NCI-H2081 (cell line): ENCODE measurements at regions not wholly inside any gene's neighbourhood (a gene's known extent, or its start where the extent isn't known, plus 50 kb on each side); places are given as distances from the start of the nearest gene placed in this dataset.

Source experiments
- DNase-seq, 2 experiments: peaks; one replicate each; lab custom pipeline; 2025; lab: John Stamatoyannopoulos, UW

DNA sequence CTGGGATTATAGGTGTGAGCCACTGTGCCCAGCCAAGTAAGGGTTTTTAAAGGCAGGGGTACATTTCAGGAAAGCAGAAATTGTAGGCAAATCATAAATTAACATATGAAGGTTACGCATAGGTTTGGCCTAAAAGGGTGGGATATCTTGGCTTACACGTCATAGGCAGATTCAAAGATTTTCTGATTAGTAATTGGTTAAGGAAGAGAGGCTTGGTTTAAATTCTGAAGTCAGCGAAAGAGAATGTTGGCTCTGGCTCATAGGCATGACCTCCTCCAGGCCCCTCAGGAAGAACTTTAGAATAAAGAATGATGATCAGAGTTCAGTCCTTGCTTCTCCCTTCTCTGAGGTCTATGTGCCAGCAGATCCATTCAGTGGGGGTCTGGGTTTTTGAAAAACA lies 124.8 kb upstream of the RBBP6 start:
- no peak for DNase-seq

DNA sequence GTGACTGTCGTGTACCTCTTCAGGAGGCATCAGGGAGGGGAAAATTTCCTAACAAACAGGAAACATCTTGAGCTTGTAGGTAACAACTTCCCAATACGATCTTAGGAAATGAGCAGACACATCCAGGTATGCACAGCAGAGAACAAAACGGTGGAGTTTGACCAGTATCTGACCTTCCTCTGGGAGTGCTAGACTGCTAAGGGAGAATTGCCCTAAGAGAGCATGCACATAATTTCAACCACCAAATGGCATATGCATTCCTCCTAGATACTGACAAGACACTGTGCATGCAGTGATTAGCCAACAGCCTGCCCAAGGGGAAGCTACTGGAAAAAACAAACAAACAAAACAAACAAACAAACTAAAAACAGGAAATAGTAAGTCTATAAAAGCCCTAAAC lies 120.6 kb upstream of the RBBP6 start:
- DNase-seq: no peak

DNA sequence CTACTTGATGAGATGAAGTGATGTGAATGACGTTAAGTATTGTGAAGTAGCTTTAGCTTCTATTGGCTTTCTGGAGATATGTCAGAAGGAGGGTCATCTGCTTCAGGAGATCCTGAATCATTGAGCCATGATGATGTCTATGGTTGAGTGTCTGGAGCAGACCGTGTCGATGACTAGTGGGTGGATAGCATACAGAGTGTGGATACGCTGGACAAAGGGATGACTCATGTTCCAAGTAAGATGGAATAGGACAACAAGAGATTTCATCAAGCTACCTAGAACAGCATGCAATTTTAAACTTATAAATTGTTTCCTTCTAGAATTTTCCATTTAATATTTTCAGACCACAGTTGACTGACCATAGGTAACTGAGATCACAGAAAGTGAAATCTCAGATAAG lies 116.1 kb upstream of the RBBP6 start:
- DNase-seq: no peak

DNA sequence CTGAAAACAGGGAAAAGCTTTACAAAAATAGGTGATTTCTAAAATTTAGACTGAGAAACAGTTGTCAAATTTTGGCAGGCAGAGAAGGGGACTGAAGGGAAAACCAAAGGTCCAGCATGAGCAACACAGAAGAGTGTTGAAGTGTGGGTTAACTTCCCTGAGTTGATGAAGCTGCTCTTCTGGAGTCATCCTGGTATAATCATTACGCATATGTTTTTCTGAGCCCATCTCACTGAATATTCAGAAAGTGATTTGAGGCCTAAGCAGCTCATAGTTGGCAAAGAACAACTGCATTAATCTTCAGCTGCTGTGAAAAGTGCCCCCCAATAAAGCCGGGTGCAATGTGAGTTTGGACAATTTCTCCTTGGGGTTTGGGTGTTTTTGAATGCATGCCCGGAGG lies 115.0 kb upstream of the RBBP6 start:
- DNase-seq: no peak

DNA sequence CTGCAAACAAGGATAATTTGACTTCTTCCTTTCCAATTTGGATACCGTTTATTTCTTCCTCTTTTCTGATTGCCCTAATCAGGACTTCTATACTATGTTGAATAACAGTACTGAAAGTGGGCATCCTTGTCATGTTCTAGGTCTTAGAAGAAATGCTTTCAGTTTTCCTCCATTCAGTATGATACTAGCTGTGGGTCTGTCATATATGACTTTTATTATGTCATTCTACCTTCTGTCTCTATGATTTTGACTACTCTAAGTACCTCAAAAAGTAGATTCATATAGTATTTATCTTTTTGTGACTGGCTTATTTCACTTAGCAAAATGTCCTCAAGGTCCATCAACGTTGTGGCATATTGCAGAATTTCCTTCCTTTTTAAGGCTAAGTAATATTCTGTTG lies 111.5 kb upstream of the RBBP6 start:
- DNase-seq: no peak

DNA sequence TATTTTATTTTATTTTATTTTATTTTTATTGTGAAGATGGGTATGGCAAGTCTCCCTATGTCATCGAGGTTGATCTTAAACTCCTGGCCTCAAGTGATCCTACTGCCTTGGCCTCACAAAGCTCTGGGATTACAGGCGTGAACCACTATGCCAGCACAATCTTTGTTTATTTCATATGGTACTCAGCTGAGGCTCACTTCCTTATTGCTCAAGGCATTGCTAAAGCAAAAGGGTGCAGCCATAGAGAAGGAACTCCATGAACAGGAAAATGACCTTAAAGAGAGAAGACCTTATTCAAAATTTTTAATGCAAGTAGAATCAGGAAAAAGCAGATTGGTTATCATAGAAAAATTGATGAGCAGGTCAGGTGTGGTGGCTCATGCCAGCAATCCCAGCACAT lies 110.6 kb upstream of the RBBP6 start:
- no peak for DNase-seq

DNA sequence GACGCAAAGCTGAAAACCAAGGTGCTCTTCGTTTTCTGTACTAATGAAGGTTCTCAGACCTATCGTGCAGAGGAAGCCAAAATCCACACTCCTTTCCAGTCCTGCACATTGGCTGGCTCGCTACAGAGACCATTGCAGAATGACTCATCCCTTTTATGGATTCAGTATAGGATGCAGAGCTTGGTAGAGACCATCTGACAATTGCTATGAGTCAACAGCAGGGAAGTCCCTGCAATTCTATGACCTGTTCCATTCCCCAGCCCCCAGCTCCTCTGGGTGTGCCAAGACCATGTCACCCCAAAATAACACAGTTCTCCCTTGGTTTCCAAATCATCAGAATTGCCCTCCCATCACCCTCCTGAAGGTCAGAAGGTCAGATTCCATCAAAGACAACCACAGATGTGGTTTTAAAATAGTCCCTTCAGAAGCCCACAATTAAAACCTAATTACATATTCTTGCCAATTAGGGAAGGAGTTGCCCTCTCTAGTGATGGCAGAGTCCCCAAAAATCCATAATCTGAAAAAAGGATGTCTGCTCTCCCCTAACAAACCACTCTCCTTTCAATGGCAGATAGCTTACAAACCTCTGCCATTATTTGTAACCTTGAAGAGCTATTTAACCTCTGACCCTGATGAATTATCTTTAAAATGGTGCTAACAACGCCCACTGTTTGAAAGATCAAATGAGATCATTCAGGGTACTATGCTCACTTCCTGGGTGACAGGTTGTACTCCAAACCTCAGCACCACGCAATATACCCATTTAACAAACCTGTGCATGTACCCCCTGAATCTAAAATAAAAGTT lies 108.2 kb upstream of the RBBP6 start:
- DNase-seq: no peak

DNA sequence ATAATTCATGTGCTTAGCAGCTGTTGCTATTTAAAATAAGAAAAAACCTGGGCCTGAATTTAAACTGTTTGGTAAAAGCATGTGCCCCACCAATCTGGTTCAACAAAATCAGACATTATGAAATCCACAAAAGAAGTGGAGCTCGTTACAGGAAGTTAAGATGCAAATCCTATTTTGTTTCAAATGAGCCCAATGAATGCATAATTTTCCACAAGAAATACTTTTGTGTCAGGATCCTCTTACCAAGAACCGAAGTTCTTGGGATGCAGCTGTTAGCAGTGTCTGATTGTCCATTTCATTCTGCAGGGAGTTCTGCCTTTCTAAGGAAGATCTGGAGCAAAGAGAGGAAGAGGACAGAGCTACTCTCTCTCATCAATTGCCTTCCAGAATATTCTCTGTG lies 105.7 kb upstream of the RBBP6 start:
- no peak for DNase-seq

DNA sequence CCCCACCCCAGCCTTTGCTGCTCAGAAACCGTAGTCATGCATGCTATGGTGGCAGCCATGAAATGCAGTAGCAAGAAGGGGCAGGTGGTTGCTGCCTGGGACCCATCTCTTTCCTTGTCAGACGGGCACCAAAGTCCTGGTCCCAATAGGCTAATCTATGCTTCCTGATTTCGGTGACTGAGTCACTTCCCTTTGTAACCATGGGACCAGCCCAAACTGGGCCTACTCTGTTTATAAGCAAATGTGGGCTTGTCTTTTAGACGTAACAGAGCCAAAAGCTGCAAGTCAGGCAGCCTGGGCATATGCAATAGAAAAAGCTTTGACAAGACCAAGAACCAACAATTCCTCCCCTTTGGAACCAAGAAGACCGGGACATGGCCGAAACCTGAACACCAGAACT lies 99.1 kb upstream of the RBBP6 start:
- no peak for DNase-seq

DNA sequence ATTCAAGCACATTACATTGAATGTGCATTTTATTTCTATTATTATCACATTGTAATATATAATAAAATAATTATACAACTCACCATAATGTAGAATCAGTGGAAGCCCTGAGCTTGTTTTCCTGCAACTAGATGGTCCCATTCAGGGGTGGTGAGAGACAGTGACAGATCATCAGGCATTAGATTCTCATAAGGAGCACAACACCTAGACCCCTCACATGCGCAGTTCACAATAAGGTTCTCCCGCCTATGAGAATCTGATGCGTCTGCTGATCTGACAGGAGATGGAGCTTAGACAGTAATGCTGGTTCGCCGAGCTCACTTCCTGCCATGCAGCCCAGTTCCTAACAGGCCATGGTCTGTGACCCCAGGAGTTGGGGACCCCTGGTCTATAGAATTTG lies 96.7 kb upstream of the RBBP6 start:
- no peak for DNase-seq

DNA sequence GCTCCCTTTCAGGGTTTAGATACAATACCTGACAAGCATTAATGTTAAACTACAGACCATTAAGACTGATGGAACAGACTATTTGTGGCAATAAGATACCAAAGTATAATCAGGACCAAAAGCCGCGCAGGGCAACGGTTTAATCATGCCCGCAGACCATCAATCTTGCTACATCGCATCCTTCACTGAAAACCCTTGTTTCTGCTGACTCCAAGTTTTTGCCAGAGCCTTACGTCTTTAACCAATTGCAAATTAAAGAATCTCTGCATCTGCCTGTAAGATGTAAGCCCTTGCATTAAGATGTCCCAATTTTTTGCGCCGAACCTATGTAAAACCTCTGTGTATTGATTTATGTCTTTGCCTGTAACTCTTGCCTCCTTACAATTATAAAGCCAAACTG lies 94.2 kb upstream of the RBBP6 start:
- DNase-seq: no peak

DNA sequence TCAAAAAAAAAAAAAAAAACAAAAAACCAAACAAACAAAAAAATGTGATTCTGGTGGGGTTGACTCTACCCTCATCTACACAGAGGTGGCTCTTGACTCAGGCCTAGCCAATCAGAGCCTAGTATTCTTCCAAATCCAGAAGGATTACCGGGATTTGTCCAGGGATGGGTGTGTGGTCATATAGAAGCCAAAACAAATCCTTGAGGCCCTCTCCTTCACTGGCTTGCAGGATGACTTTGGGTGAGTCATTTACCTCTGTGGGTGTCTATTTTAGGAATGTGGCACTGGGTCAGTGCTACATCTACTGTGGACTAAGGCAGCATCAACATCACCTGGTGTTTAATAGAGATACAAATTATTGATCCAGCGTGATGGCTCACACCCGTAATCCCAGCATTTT lies 93.2 kb upstream of the RBBP6 start:
- no peak for DNase-seq

DNA sequence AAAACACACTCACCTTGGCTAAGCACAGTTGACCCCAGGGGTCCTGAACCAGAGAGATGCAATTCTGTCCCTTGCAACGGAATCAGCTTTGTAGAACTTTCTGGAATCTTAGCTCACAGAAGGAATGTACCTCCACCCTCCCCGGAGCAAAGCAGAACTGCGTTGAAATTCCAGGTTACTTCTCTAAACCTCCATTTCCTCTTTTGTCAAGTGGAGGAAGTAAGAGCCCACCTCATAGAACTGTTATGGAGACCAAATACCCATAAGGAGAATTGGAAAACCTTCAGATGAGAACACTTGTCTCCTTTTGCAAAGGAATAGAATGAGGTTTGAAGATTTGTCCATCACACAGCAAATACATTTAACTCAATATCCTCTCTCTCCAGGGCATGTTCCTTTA lies 86.6 kb upstream of the RBBP6 start:
- no peak for DNase-seq

DNA sequence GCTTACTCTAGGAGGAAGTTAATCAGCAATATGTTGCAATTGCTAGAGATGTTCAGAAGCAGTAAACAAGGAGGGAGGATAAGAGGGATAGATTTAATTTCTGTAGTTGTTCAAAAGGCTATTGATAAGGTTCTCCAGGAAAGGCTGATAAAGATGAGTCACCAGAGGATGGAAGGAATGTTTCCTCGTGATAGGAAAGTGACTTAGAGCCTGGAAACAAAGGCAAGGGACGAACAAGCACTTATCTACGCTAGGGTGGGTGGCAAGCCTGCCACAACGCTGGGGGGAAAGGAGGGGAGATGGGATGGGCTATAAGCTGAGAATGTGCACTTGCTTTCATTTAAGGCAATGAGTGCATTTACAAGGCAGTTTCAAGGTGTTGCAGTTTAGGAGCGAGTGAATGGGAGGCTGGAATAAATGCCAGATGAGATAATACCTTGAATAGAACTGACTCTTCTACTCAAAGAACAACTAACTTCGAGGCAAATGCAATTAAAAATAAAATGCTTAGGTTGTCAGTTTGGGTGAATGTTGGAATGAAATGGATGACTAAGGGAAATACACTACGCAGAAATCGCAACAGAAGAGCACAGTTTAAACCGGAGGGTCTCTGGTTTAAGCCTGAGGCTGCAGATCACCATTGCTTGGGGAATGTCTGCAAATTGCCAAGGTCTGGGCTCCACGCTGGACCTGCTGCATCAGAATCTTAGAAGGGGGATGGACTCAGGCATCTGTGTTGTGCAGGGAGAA lies 76.0 kb upstream of the RBBP6 start:
- no peak for DNase-seq

DNA sequence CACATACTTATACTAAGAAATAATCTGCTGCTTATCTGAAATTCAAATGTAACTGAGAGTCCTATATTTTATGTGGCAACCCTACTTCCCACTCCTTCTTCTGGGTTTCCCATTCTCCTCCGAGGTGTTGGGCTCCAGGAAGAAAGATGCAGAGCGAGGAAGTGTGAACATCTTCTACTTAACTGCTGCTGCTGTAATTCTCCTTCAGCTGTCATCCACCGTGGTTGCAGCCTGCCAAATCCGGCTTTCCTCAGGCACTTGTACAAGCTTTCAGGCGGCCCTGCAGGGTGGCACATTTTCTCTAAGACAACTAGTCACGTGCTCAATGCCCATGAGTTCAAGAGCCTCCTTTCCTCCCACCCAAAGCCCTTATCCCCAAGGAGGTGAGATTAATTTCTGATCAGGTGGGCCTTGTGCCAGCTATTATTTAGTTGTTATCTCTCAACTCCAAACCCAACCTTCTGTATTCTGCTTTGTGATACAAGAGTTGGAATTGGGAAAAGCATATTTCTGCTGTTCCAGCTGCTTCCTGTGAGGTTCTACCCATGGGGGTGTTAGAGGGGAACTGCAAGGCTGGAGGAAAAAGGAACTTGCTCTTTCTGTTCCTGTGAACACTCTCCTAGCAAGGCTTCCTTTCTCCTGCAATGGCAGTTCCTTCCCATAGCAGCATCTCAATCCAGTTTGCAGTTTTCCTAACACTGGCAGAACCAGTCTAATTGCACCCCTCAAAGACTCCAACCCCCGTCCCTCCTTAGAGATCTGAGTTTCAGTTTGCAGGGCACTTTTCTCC lies 67.6 kb upstream of the RBBP6 start:
- no peak for DNase-seq

DNA sequence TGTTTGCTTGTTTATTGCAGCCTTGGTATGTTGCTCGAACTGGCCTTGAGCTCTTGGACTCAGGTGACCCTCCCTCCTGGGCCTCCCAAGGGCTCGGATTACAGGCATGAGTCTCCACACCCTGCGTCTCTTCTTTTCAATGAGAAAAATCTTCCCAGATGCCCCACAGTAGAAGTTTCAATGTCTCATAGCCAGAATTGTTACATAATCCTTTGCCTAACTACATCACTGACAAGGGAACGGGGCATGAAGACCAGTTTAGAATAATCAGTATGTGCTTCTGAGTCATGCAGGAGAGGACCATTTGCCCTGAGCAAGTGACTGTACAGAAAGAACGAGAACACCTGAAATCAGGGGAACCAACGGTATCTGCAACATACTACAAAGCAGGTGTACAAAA lies 61.9 kb upstream of the RBBP6 start:
- no peak for DNase-seq

DNA sequence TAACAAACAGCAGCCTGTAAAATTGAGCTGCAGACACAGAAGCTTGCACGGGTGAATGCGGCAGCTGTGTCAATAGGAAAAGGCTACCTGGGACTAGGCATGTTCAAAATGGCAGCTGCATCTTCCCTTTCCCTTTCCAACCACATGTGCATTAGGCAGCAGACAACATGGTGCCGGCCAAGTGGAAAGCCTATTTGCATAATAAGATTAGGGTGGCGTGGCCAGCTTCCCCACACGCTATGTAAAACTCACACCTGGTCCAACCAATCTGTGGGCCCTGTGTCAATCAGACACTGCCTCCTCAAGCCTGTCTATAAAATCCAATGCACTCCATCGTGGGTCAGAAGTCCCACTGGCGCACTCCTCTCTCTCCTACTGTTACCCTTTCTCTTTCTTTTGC lies 61.0 kb upstream of the RBBP6 start:
- DNase-seq: peak in 1 of 2 experiments; percentile 33

DNA sequence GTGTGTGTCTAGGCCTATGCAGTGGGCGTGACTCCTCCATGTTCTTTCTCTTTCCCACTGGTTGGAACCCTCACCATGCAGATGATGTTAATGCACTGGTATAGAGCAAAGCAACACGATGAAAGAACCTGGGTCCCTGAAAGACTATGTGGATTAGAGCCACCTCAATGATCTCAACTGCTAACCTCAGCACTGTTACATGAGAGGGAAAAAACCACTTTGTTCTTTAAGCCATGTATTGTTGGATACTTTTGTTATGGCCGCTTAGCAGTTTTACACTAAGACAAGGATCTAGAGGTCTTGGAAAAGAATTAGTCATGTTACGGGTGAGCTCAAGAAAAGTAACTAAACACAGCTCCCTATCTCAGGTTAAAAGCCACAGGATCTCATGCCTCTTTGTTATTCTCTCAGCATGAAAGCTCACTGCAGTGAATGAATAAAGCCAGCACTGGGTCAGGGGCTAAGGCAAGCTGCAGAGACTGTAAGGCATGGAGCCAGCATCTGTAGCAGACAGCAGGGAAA lies 56.6 kb upstream of the RBBP6 start:
- no peak for DNase-seq

DNA sequence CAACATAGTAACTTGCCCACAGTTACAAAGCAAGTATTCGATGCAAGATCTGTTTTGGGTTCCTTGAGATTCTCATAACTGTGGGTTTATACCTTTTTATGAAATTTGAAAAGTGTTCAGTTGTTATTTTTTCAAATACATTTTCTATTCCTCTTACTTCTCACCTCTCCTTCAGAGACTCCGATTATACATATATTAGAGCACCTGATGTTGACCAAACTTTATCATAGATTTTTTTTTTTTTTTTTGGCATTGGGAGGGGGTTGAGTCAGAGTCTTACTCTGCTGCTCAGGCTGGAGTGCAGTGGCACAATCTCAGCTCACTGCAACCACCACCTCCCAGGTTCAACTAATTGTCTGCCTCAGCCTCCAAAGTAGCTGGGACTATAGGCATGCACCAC lies 51.3 kb upstream of the RBBP6 start:
- no peak for DNase-seq
